SK-N-SH treated with all-trans-retinoic acid at 6 μM for 48 hours (cell line): ENCODE measurements at regions not wholly inside any gene's neighbourhood (a gene's known extent, or its start where the extent isn't known, plus 50 kb on each side); places are given as distances from the start of the nearest gene placed in this dataset.

Experiments used
- ESRRG ChIP-seq: fragments of 250-450 bp; sonication (Bioruptor Pico); IDR thresholded peaks from 2 replicates; pipeline ENCODE4 v1.6.1; 2021; ENCODE audit warnings: mild to moderate bottlenecking
- RARB ChIP-seq: fragments of 250-450 bp; sonication (Bioruptor Pico); IDR thresholded peaks from 2 replicates; pipeline ENCODE4 v1.8.0; 2021; ENCODE audit warnings: mild to moderate bottlenecking, moderate library complexity
- TOX ChIP-seq: fragments of 250-450 bp; sonication (Bioruptor Pico); IDR thresholded peaks from 2 replicates; pipeline ENCODE4 v1.8.0; 2021; ENCODE audit warnings: mild to moderate bottlenecking, moderate library complexity, borderline replicate concordance
- ZC3H10 ChIP-seq: fragments of 250-450 bp; sonication (Bioruptor Pico); IDR thresholded peaks from 2 replicates; pipeline ENCODE4 v1.5.1; 2021; ENCODE audit warnings: mild to moderate bottlenecking, moderate library complexity
- TF ChIP-seq, protein P1 (sequence below): fragments of 250-450 bp; sonication (Bioruptor Pico); IDR thresholded peaks from 2 replicates; pipeline ENCODE4 v1.5.0; 2020; ENCODE audit warnings: mild to moderate bottlenecking, moderate library complexity
- TF ChIP-seq, protein P2 (sequence below): fragments of 250-450 bp; sonication (Bioruptor Pico); IDR thresholded peaks from 2 replicates; pipeline ENCODE4 v1.5.1; 2021; ENCODE audit warnings: mild to moderate bottlenecking, moderate library complexity

DNA sequence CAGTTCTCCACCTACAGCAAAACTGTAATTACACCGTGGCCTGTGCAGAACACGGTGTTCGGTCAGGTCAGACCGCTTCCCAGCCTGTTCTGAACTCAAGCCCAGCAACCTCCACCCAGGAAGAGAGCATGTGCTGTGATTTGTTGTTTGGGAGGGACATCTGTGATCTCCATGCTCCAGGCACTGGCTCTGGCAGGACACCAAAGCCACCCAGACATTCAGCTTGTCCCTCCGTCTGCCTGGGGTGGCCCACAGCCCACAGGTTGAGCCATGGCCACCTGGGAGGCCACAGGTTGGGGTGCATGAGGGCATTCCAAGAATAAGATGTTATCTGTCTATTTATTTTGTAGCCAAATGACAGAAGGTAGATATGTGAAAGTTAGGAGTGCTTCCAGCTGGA, 1091.1 kb downstream of the VRK1 start:
- TF ChIP-seq, protein P1, sequence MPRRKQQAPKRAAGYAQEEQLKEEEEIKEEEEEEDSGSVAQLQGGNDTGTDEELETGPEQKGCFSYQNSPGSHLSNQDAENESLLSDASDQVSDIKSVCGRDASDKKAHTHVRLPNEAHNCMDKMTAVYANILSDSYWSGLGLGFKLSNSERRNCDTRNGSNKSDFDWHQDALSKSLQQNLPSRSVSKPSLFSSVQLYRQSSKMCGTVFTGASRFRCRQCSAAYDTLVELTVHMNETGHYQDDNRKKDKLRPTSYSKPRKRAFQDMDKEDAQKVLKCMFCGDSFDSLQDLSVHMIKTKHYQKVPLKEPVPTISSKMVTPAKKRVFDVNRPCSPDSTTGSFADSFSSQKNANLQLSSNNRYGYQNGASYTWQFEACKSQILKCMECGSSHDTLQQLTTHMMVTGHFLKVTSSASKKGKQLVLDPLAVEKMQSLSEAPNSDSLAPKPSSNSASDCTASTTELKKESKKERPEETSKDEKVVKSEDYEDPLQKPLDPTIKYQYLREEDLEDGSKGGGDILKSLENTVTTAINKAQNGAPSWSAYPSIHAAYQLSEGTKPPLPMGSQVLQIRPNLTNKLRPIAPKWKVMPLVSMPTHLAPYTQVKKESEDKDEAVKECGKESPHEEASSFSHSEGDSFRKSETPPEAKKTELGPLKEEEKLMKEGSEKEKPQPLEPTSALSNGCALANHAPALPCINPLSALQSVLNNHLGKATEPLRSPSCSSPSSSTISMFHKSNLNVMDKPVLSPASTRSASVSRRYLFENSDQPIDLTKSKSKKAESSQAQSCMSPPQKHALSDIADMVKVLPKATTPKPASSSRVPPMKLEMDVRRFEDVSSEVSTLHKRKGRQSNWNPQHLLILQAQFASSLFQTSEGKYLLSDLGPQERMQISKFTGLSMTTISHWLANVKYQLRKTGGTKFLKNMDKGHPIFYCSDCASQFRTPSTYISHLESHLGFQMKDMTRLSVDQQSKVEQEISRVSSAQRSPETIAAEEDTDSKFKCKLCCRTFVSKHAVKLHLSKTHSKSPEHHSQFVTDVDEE: no peak
- TF ChIP-seq ZC3H10 (no peak), ESRRG (no peak), TOX (CRISPR knock-in tag) (no peak), RARB (no peak)
- TF ChIP-seq, protein P2, sequence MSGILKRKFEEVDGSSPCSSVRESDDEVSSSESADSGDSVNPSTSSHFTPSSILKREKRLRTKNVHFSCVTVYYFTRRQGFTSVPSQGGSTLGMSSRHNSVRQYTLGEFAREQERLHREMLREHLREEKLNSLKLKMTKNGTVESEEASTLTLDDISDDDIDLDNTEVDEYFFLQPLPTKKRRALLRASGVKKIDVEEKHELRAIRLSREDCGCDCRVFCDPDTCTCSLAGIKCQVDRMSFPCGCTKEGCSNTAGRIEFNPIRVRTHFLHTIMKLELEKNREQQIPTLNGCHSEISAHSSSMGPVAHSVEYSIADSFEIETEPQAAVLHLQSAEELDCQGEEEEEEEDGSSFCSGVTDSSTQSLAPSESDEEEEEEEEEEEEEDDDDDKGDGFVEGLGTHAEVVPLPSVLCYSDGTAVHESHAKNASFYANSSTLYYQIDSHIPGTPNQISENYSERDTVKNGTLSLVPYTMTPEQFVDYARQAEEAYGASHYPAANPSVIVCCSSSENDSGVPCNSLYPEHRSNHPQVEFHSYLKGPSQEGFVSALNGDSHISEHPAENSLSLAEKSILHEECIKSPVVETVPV (CRISPR knock-in tag): no peak
